Neural cell (in vitro differentiated cells): ENCODE measurements at regions not wholly inside any gene's neighbourhood (a gene's known extent, or its start where the extent isn't known, plus 50 kb on each side); places are given as distances from the start of the nearest gene placed in this dataset.

Source experiments
- TAF1 ChIP-seq: IDR thresholded peaks from 2 replicates; pipeline ENCODE4 v1.6.1; 2012; ENCODE audit warnings: low read depth
- TF ChIP-seq, protein P1 (sequence below): IDR thresholded peaks from 2 replicates; pipeline ENCODE4 v1.6.1; 2012; ENCODE audit warnings: borderline replicate concordance

DNA sequence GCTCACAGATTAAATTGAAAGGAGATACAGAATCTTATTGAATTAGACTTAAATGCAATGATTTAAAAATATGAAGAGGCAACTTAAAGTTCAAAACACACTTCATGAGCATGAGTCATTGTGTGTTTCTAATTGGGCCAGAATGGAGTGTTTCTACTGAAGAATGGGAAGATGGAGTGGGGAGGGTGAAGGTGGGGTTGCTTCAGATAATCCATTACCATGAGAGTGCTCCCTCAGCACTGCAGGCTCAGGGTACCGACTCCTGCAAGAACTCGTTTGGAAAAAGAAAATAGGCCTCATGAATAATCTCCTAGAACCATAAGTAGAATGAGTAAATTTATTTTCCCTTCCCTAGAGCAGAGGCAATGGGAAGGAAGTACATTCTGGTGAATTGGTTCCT, 372.8 kb downstream of the TOX3 start:
- TF ChIP-seq, protein P1, sequence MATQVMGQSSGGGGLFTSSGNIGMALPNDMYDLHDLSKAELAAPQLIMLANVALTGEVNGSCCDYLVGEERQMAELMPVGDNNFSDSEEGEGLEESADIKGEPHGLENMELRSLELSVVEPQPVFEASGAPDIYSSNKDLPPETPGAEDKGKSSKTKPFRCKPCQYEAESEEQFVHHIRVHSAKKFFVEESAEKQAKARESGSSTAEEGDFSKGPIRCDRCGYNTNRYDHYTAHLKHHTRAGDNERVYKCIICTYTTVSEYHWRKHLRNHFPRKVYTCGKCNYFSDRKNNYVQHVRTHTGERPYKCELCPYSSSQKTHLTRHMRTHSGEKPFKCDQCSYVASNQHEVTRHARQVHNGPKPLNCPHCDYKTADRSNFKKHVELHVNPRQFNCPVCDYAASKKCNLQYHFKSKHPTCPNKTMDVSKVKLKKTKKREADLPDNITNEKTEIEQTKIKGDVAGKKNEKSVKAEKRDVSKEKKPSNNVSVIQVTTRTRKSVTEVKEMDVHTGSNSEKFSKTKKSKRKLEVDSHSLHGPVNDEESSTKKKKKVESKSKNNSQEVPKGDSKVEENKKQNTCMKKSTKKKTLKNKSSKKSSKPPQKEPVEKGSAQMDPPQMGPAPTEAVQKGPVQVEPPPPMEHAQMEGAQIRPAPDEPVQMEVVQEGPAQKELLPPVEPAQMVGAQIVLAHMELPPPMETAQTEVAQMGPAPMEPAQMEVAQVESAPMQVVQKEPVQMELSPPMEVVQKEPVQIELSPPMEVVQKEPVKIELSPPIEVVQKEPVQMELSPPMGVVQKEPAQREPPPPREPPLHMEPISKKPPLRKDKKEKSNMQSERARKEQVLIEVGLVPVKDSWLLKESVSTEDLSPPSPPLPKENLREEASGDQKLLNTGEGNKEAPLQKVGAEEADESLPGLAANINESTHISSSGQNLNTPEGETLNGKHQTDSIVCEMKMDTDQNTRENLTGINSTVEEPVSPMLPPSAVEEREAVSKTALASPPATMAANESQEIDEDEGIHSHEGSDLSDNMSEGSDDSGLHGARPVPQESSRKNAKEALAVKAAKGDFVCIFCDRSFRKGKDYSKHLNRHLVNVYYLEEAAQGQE, result no peak
- no peak for TF ChIP-seq TAF1
